ENCODE measurements at regions not wholly inside any gene's neighbourhood (a gene's known extent, or its start where the extent isn't known, plus 50 kb on each side); places are given as distances from the start of the nearest gene placed in this dataset.

- TF ChIP-seq, protein P1, sequence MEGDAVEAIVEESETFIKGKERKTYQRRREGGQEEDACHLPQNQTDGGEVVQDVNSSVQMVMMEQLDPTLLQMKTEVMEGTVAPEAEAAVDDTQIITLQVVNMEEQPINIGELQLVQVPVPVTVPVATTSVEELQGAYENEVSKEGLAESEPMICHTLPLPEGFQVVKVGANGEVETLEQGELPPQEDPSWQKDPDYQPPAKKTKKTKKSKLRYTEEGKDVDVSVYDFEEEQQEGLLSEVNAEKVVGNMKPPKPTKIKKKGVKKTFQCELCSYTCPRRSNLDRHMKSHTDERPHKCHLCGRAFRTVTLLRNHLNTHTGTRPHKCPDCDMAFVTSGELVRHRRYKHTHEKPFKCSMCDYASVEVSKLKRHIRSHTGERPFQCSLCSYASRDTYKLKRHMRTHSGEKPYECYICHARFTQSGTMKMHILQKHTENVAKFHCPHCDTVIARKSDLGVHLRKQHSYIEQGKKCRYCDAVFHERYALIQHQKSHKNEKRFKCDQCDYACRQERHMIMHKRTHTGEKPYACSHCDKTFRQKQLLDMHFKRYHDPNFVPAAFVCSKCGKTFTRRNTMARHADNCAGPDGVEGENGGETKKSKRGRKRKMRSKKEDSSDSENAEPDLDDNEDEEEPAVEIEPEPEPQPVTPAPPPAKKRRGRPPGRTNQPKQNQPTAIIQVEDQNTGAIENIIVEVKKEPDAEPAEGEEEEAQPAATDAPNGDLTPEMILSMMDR (IDR thresholded peaks at IDR 0.05), result no peak
- no peak for TF ChIP-seq POLR2A (IDR thresholded peaks at IDR 0.05)
Measured at GRCh38 chr2:187214306-187214705, 233.7 kb downstream of the CALCRL start.

All from body of pancreas (tissue), 4 donors.